ENCODE measurements at regions not wholly inside any gene's neighbourhood (a gene's known extent, or its start where the extent isn't known, plus 50 kb on each side); places are given as distances from the start of the nearest gene placed in this dataset.

- TF ChIP-seq MAZ (IDR thresholded peaks at IDR 0.05; ENCODE audit: borderline replicate concordance, low read depth, low read length), result no peak
- no peak for TF ChIP-seq SMC3 (IDR thresholded peaks at IDR 0.05)
- no peak for TF ChIP-seq BHLHE40 (IDR thresholded peaks at IDR 0.05; ENCODE audit: low read depth, low read length)
These were observed 147.1 kb downstream of the KIF26A start (continued) for GRCh38 chr14:104285508-104285840.

DNA sequence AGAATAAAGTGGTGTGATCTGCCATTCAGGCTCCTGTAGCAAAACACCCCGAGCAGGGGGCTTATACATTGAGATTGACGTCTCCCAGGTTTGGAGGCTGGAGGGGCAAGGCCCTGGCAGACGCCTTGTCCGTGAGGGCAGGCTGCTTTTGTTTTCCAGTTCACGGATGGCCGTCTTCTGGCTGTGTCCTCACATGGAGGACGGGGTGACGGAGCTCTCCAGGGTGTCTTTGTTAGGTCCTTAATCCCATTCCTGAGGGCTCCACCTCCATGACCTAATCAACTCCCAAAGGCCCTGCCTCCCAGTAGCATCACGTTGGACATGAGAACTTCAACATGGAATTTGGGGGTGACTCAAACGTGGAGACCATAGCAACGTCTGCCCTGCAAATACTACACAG lies 147.7 kb downstream of the KIF26A start:
- Histone ChIP-seq H3K4me3 (no peak overlapping the region), H3K9me3 (no peaks in the 10 kb centered on the region), H3K4me2 (no peak overlapping the region), H3K4me1 (no peaks in the 10 kb centered on the region), H3K27ac (no peak overlapping the region)
- ATAC-seq, result no peak
- no peak for FAIRE-seq
- CTCF ChIA-PET, result interaction anchor here (1.2 kb wide), 1 partner anchor 265 kb away, joined by 3 read pairs; no protein-coding TSS in a partner anchor
- WGBS (ENCODE audit: missing lambda C conversion rate), result 30% methylated on average over 11 of the region's 11 CpGs
- TF ChIP-seq ZFP36 (IDR thresholded peaks at IDR 0.05; ENCODE audit: borderline replicate concordance, partially characterized antibody), result no peak
- no peak for TF ChIP-seq GATA3 (IDR thresholded peaks at IDR 0.05; ENCODE audit: borderline replicate concordance)
- TF ChIP-seq RCOR1 (IDR thresholded peaks at IDR 0.05; ENCODE audit: low read depth, low read length), result no peak
- TF ChIP-seq ZSCAN20 (CRISPR knock-in tag; IDR thresholded peaks at IDR 0.05), result no peak
- TF ChIP-seq ESRRA (IDR thresholded peaks at IDR 0.05; ENCODE audit: borderline replicate concordance, low read length), result no peak
- no peak for TF ChIP-seq KDM1A (IDR thresholded peaks at IDR 0.05; ENCODE audit: low read depth)
- no peak for TF ChIP-seq CBX8 (IDR thresholded peaks at IDR 0.05)
- TF ChIP-seq FOXS1 (CRISPR knock-in tag; IDR thresholded peaks at IDR 0.05), result no peak
- TF ChIP-seq SMC3 (IDR thresholded peaks at IDR 0.05), result no peak
- no peak for TF ChIP-seq KDM5A (IDR thresholded peaks at IDR 0.05)
- no peak for TF ChIP-seq EHF (CRISPR knock-in tag; IDR thresholded peaks at IDR 0.05)
- no peak for TF ChIP-seq MYC (IDR thresholded peaks at IDR 0.05; ENCODE audit: borderline replicate concordance, low read length)
- no peak for TF ChIP-seq HEYL (CRISPR knock-in tag; IDR thresholded peaks at IDR 0.05)
- TF ChIP-seq, protein P1, sequence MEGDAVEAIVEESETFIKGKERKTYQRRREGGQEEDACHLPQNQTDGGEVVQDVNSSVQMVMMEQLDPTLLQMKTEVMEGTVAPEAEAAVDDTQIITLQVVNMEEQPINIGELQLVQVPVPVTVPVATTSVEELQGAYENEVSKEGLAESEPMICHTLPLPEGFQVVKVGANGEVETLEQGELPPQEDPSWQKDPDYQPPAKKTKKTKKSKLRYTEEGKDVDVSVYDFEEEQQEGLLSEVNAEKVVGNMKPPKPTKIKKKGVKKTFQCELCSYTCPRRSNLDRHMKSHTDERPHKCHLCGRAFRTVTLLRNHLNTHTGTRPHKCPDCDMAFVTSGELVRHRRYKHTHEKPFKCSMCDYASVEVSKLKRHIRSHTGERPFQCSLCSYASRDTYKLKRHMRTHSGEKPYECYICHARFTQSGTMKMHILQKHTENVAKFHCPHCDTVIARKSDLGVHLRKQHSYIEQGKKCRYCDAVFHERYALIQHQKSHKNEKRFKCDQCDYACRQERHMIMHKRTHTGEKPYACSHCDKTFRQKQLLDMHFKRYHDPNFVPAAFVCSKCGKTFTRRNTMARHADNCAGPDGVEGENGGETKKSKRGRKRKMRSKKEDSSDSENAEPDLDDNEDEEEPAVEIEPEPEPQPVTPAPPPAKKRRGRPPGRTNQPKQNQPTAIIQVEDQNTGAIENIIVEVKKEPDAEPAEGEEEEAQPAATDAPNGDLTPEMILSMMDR (IDR thresholded peaks at IDR 0.05), result no peak
- no peak for TF ChIP-seq POLR2A (IDR thresholded peaks at IDR 0.05; ENCODE audit: low read length)
- no peak for TF ChIP-seq NPAS2 (CRISPR knock-in tag; IDR thresholded peaks at IDR 0.05; ENCODE audit: borderline replicate concordance)
- no peak for TF ChIP-seq RAD21 (conservative IDR thresholded peaks at IDR 0.05 in 1 of 2, IDR thresholded peaks at IDR 0.05 in 1 of 2)
- DNase-seq (ENCODE audit: low read depth in 1 of 2, low spot score in 1 of 2), result no peak
- POLR2A ChIA-PET, result no interaction called here

DNA sequence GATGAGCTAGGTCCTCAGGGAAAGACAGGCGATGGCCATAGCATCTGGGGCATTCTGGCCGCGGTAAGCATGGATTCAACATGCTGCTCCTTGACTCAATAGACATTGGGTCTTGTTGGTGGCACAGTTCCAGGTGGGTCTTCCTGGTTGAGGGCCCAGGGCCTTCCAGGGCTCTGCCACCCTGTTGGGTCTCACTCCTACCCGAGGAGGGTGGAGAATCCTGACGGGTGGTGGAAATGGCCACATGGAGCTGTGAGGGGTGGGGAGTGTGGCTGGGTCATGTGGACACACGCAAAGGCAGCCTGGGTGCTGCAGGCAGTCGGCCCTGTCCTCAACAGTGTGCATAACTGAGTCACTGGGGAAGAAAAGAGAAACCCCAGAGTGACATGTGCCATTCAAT lies 148.1 kb downstream of the KIF26A start:
- 35% methylated on average over 7 of the region's 7 CpGs for WGBS (ENCODE audit: missing lambda C conversion rate)
- TF ChIP-seq FOXS1 (CRISPR knock-in tag; IDR thresholded peaks at IDR 0.05), result no peak
- no peak for TF ChIP-seq ELK1 (IDR thresholded peaks at IDR 0.05; ENCODE audit: low read depth, low read length)
- no peak for TF ChIP-seq CHD2 (IDR thresholded peaks at IDR 0.05; ENCODE audit: low read length, partially characterized antibody)
- TF ChIP-seq CHD4 (IDR thresholded peaks at IDR 0.05; ENCODE audit: borderline replicate concordance), result no peak
- TF ChIP-seq ZSCAN20 (CRISPR knock-in tag; IDR thresholded peaks at IDR 0.05), result no peak
- no peak for TF ChIP-seq GATA3 (IDR thresholded peaks at IDR 0.05; ENCODE audit: borderline replicate concordance)
- no peak for TF ChIP-seq MAFK (IDR thresholded peaks at IDR 0.05; ENCODE audit: partially characterized antibody)
- no peak for TF ChIP-seq ZFP36 (IDR thresholded peaks at IDR 0.05; ENCODE audit: borderline replicate concordance, partially characterized antibody)
- TF ChIP-seq HOXB5 (CRISPR knock-in tag; IDR thresholded peaks at IDR 0.05), result no peak
- no peak for TF ChIP-seq NR3C1 (IDR thresholded peaks at IDR 0.05)
- no peak for TF ChIP-seq RAD21 (conservative IDR thresholded peaks at IDR 0.05 in 1 of 2, IDR thresholded peaks at IDR 0.05 in 1 of 2)
- no peak for TF ChIP-seq SMC3 (IDR thresholded peaks at IDR 0.05)
- TF ChIP-seq EHF (CRISPR knock-in tag; IDR thresholded peaks at IDR 0.05), result no peak
- no peak for TF ChIP-seq MAZ (IDR thresholded peaks at IDR 0.05; ENCODE audit: borderline replicate concordance, low read depth, low read length)
- no peak for TF ChIP-seq HOXA7 (CRISPR knock-in tag; IDR thresholded peaks at IDR 0.05)
- no peak for TF ChIP-seq BHLHE40 (IDR thresholded peaks at IDR 0.05; ENCODE audit: low read depth, low read length)
- no peak for TF ChIP-seq RNF2 (IDR thresholded peaks at IDR 0.05; ENCODE audit: borderline replicate concordance, low read depth)
- TF ChIP-seq, protein P1 (IDR thresholded peaks at IDR 0.05), result no peak
- TF ChIP-seq, protein P2, sequence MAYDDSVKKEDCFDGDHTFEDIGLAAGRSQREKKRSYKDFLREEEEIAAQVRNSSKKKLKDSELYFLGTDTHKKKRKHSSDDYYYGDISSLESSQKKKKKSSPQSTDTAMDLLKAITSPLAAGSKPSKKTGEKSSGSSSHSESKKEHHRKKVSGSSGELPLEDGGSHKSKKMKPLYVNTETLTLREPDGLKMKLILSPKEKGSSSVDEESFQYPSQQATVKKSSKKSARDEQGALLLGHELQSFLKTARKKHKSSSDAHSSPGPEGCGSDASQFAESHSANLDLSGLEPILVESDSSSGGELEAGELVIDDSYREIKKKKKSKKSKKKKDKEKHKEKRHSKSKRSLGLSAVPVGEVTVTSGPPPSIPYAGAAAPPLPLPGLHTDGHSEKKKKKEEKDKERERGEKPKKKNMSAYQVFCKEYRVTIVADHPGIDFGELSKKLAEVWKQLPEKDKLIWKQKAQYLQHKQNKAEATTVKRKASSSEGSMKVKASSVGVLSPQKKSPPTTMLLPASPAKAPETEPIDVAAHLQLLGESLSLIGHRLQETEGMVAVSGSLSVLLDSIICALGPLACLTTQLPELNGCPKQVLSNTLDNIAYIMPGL (CRISPR knock-in tag; IDR thresholded peaks at IDR 0.05; ENCODE audit: borderline replicate concordance), result no peak
- no peak for TF ChIP-seq SREBF2 (IDR thresholded peaks at IDR 0.05)
- no peak overlapping the region for H3K4me2 ChIP-seq
- ATAC-seq (no peak), FAIRE-seq (no peak), DNase-seq (ENCODE audit: low read depth in 1 of 2, low spot score in 1 of 2) (no peak)
- ChIA-PET POLR2A (no interaction called here), CTCF (interaction anchor here (1.2 kb wide), 1 partner anchor 264 kb away, joined by 3 read pairs; no protein-coding TSS in a partner anchor)
- H3K27ac ChIP-seq, result no peak overlapping the region
- no peaks in the 10 kb centered on the region for H3K4me1 ChIP-seq
- H3K4me3 ChIP-seq, result no peak overlapping the region
- H3K9me3 ChIP-seq, result no peaks in the 10 kb centered on the region

Measured in A549 (cell line).